Gastroesophageal sphincter (tissue), 4 donors: ENCODE measurements at regions not wholly inside any gene's neighbourhood (a gene's known extent, or its start where the extent isn't known, plus 50 kb on each side); places are given as distances from the start of the nearest gene placed in this dataset.

ENCODE experiments used
- ATAC-seq: fragments of 150-250 bp; one replicate; pipeline ENCODE4 v1.9.1; 2016; ENCODE audit warnings: mild to moderate bottlenecking, moderate library complexity
- H3K27ac ChIP-seq, 4 donors: fragments of 200-600 bp; sonication (generic) in 3 of 4; 1 replicate in 3 of 4; 2 replicates in 1 of 4; pipeline ENCODE4 v1.5.1; 2016 to 2019
- H3K27me3 ChIP-seq: fragments of 200-600 bp; sonication (generic); one replicate; pipeline ENCODE4 v1.5.1; 2019
- H3K36me3 ChIP-seq, 2 donors: fragments of 200-600 bp; sonication (generic); one replicate each; pipeline ENCODE4 v1.5.1; 2019; ENCODE audit warnings: control low read depth in 1 of 2
- H3K4me1 ChIP-seq, 3 donors: fragments of 200-600 bp; sonication (generic); 1 replicate in 2 of 3; 2 replicates in 1 of 3; pipeline ENCODE4 v1.5.1; 2016 to 2019; ENCODE audit warnings: control low read depth in 2 of 3
- H3K4me3 ChIP-seq, 2 donors: fragments of 200-600 bp; sonication (generic); one replicate each; pipeline ENCODE4 v1.5.1; 2019; ENCODE audit warnings: mild to moderate bottlenecking in 1 of 2, moderate library complexity in 1 of 2
- H3K9me3 ChIP-seq, 3 donors: fragments of 200-600 bp; sonication (generic); one replicate each; pipeline ENCODE4 v1.5.1; 2017 to 2019; ENCODE audit warnings: control low read depth in 2 of 3
- EP300 ChIP-seq: sonication (generic); formaldehyde crosslinking; IDR thresholded peaks from one replicate; pipeline ENCODE4 v1.6.1; 2017; ENCODE audit warnings: antibody characterized with exemption, mild to moderate bottlenecking
- POLR2A ChIP-seq, 2 donors: fragments of 450-650 bp; IDR thresholded peaks; one replicate each; pipeline ENCODE4 v1.6.1; 2017; ENCODE audit warnings: antibody characterized with exemption in 2 of 2, mild to moderate bottlenecking in 2 of 2, moderate library complexity in 1 of 2
- POLR2AphosphoS5 ChIP-seq: sonication (generic); formaldehyde crosslinking; IDR thresholded peaks from one replicate; pipeline ENCODE4 v1.6.1; 2017; ENCODE audit warnings: antibody characterized with exemption
- WGBS, 2 donors: methylation state at CpG; one replicate each; pipeline ENCODE4 v1.1.5; 2018; ENCODE audit warnings: low coverage in 1 of 2; 5-methylcytosine and 5-hydroxymethylcytosine counted together
- TF ChIP-seq, protein P1 (sequence below), 4 experiments: fragments of 200-600 bp in 2 of 4; fragments of 450-650 bp in 2 of 4; sonication (generic) in 1 of 4; IDR thresholded peaks; one replicate each; pipeline ENCODE4 v1.5.1; 2017 to 2019; ENCODE audit warnings: antibody characterized with exemption in 4 of 4, mild to moderate bottlenecking in 2 of 4, moderate library complexity in 2 of 4

DNA sequence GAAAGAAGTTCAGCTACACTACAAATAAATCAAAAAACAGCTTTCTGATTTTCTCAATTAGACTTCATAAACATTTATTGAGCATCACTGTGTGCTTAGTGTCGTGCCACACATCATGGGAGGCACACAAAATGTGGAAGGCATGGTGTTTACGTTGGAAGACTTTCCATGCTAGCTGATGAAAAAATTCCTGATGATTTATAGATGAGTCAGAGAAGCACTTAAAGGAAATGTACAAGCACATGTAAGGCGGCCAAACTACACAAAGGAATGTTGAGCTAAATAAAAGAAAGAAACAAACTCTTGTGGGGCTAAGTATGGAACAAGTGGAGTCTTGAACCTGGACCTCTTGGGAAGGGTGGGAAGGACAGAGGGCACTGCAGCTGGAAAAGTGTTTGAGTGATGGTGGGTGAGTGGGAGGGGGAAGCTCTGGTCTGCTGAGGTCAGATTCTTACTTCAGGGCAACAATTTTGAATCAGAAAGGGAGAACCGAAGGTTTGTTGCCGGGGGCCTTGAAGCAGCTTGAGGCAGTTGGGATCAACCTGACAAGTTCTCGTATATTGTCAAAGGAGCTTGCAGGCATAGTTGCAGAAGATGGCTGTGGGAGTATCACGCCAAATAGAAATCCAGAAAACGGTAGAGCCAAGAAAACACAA lies 66.9 kb downstream of the FOXB1 start:
- Histone ChIP-seq H3K27me3 (peaks cover 28% of the 10 kb centered on the region), H3K27ac (no peak overlapping the region), H3K36me3 (no peaks in the 10 kb centered on the region), H3K9me3 (peaks cover 0 to 11% (median 0%) of the 10 kb centered on the region in 3 donors), H3K4me1 (no peaks in the 10 kb centered on the region), H3K4me3 (no peak overlapping the region)
- 60 to 83% methylated on average over 4 to 8 of the region's 8 CpGs for WGBS, 2 donors
- ATAC-seq, result no peak
- TF ChIP-seq EP300 (no peak), POLR2A (IDR thresholded peaks at IDR 0.05) (no peak), POLR2AphosphoS5 (no peak)
- TF ChIP-seq, protein P1, sequence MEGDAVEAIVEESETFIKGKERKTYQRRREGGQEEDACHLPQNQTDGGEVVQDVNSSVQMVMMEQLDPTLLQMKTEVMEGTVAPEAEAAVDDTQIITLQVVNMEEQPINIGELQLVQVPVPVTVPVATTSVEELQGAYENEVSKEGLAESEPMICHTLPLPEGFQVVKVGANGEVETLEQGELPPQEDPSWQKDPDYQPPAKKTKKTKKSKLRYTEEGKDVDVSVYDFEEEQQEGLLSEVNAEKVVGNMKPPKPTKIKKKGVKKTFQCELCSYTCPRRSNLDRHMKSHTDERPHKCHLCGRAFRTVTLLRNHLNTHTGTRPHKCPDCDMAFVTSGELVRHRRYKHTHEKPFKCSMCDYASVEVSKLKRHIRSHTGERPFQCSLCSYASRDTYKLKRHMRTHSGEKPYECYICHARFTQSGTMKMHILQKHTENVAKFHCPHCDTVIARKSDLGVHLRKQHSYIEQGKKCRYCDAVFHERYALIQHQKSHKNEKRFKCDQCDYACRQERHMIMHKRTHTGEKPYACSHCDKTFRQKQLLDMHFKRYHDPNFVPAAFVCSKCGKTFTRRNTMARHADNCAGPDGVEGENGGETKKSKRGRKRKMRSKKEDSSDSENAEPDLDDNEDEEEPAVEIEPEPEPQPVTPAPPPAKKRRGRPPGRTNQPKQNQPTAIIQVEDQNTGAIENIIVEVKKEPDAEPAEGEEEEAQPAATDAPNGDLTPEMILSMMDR (IDR thresholded peaks at IDR 0.05), result no peak

DNA sequence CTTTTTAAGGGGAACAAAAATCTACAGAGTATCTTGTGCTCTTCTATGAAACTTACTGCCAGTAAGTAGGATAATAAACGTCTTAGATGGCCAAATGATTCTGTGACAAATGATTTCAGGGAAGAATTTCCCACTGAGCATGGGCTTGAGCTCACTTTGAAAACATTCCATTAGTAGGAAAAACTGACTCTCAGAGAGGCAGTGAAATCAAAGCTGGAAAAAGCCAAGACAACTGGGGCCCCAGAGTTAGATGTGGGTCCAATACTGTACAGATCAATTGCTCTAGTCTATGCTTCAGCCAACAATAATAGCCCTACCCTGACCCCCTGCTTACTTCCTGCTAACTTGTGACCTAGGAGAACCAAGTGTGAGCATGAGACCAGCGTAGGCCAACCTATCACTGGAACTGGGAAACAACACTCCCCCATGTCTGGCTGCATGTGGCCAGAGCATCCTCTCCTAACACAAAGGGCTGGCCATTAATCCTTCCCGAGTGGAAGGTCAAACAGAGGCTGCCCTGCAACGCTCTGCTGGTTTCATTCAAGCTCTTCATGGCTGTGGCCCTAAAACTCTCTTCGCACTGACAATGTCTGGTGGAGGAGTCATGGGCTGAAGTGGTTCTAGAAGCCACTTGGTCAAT lies 68.8 kb downstream of the FOXB1 start:
- no peaks in the 10 kb centered on the region for H3K4me1 ChIP-seq
- H3K9me3 ChIP-seq, result peaks cover 0 to 11% (median 0%) of the 10 kb centered on the region in 3 donors
- no peaks in the 10 kb centered on the region for H3K36me3 ChIP-seq
- no peak for ATAC-seq
- no peak overlapping the region for H3K27ac ChIP-seq
- 50 to 78% methylated on average over 1 to 3 of the region's 5 CpGs for WGBS, 2 donors
- no peak overlapping the region for H3K4me3 ChIP-seq
- TF ChIP-seq POLR2AphosphoS5 (no peak), EP300 (no peak), POLR2A (IDR thresholded peaks at IDR 0.05) (no peak)
- TF ChIP-seq, protein P1 (IDR thresholded peaks at IDR 0.05), result no peak
- H3K27me3 ChIP-seq, result peaks cover 33% of the 10 kb centered on the region

DNA sequence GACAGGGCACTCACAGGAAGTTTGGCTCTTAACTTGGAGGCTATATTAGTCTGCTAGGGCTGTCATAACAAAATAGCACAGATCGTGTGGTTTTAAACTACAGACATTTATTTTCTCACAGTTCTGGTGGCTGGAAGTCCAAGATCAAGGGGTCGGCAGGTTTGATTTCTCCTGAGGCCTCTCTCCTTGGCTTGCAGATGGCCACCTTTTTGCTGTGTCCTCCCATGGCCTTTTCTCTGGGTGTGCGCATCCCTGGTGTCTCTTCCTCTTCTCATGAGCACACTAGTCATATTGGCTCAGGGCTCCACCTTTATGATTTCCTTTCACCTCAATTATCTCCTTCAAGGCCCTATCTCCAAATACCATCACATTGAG lies 69.3 kb downstream of the FOXB1 start:
- H3K36me3 ChIP-seq, result no peaks in the 10 kb centered on the region
- ATAC-seq, result no peak
- TF ChIP-seq POLR2A (IDR thresholded peaks at IDR 0.05) (no peak), EP300 (no peak), POLR2AphosphoS5 (no peak)
- TF ChIP-seq, protein P1 (IDR thresholded peaks at IDR 0.05), result no peak
- peaks cover 0 to 11% (median 0%) of the 10 kb centered on the region in 3 donors for H3K9me3 ChIP-seq
- no peak overlapping the region for H3K27ac ChIP-seq
- H3K4me3 ChIP-seq, result no peak overlapping the region
- WGBS, 2 donors, result 89 to 100% methylated on average over 2 to 3 of the region's 3 CpGs
- H3K27me3 ChIP-seq, result peaks cover 36% of the 10 kb centered on the region
- H3K4me1 ChIP-seq, result no peaks in the 10 kb centered on the region

DNA sequence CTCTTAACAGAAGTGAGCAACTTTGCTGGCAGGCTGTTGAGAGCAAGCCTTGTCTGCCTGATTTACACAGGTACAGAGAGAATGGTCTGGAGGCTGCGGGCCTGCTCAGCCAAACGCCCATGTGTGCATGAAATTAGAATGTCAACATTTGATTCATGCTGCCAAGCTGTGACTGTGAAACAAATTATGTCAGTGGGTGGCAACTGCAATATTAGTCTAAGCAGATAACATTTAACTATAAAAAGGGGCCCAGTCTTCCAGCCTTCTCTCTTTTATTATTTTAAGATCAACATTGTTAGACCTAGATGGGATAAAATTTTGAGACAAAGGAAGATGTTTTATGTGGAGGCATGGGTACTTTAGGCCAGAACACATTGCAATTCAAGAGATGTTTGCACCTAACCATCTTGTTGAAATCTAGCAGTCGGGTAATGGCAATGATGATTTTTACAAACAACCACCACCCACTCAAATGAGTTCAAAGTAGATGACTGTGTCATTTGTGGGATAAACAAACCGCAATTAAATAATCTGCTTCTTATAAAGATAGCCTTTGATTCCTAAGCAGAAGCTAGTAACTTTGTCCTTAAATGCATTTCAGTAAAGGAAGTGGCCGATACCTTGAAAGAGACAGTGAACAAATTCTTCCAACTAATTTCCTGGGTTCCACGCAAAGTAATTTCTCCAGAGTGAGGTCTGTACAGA lies 70.2 kb downstream of the FOXB1 start:
- no peak for TF ChIP-seq EP300
- no peak for TF ChIP-seq POLR2A (IDR thresholded peaks at IDR 0.05)
- TF ChIP-seq, protein P1 (IDR thresholded peaks at IDR 0.05), result no peak
- TF ChIP-seq POLR2AphosphoS5, result no peak
- WGBS, 2 donors, result 40 to 56% methylated on average over 3 to 6 of the region's 6 CpGs
- ATAC-seq, result no peak

More for the DNA sequence above, 70.2 kb downstream of the FOXB1 start:
- no peaks in the 10 kb centered on the region for H3K36me3 ChIP-seq
- H3K9me3 ChIP-seq, result peaks cover 0 to 11% (median 0%) of the 10 kb centered on the region in 3 donors
- no peak overlapping the region for H3K4me3 ChIP-seq
- H3K4me1 ChIP-seq, result no peaks in the 10 kb centered on the region
- H3K27me3 ChIP-seq, result peaks cover 39% of the 10 kb centered on the region
- H3K27ac ChIP-seq, result no peak overlapping the region
